HL-60 (cell line): ENCODE measurements at regions not wholly inside any gene's neighbourhood (a gene's known extent, or its start where the extent isn't known, plus 50 kb on each side); places are given as distances from the start of the nearest gene placed in this dataset.

Source experiments
- DNase-seq, 2 experiments: peaks; one replicate each; pipeline ENCODE4 v3.0.0-alpha.2; 2010 to 2020; ENCODE audit warnings: low read depth in 1 of 2, low spot score in 1 of 2
- H3K27ac ChIP-seq: fragments of 250-450 bp; sonication (Bioruptor Pico); replicated peaks from 2 replicates; pipeline ENCODE4 v1.5.1; 2020; ENCODE audit warnings: mild to moderate bottlenecking, moderate library complexity
- H3K27me3 ChIP-seq: fragments of 250-450 bp; sonication (Bioruptor Pico); 2 replicates; pipeline ENCODE4 v1.5.1; 2021; ENCODE audit warnings: mild to moderate bottlenecking, moderate library complexity; ENCODE audit not compliant: insufficient read depth, poor library complexity, severe bottlenecking
- H3K4me3 ChIP-seq: replicated peaks from 2 replicates; pipeline ENCODE4 v1.5.1; 2011; ENCODE audit warnings: mild to moderate bottlenecking, control low read depth, low read length; ENCODE audit not compliant: insufficient read depth
- CTCF ChIP-seq: IDR thresholded peaks from one replicate; pipeline ENCODE4 v1.5.1; 2011; ENCODE audit warnings: low read length, control low read depth, inconsistent platforms; ENCODE audit not compliant: insufficient read depth
- GABPA ChIP-seq: IDR thresholded peaks from 2 replicates; pipeline ENCODE4 v1.6.1; 2012; ENCODE audit warnings: low read depth
- POLR2AphosphoS5 ChIP-seq: IDR thresholded peaks from 2 replicates; pipeline ENCODE4 v1.6.1; 2012; ENCODE audit warnings: low read depth
- REST ChIP-seq: IDR thresholded peaks from 2 replicates; pipeline ENCODE4 v1.6.1; 2012; ENCODE audit warnings: low read depth; ENCODE audit not compliant: insufficient replicate concordance
- SPI1 ChIP-seq: IDR thresholded peaks from 2 replicates; pipeline ENCODE4 v1.6.1; 2012; ENCODE audit warnings: low read depth, mild to moderate bottlenecking, borderline replicate concordance

GRCh38 chr1:70667494-70668170 lies 256.6 kb downstream of the CTH start:
- TF ChIP-seq POLR2AphosphoS5 (no peak), REST (no peak), CTCF (no peak), GABPA (no peak), SPI1 (no peak)
- Histone ChIP-seq H3K27ac (no peak overlapping the region), H3K27me3 (peaks cover 2% of the 10 kb centered on the region), H3K4me3 (no peak overlapping the region)
- DNase-seq = no peak

- TF ChIP-seq SPI1 = no peak
- no peak for TF ChIP-seq GABPA
- TF ChIP-seq REST = no peak
- TF ChIP-seq POLR2AphosphoS5 = no peak
- TF ChIP-seq CTCF = no peak
- H3K27ac ChIP-seq = no peak overlapping the region
- H3K4me3 ChIP-seq = no peak overlapping the region
Observed at GRCh38 chr1:70671006-70671405, 259.9 kb downstream of the CTH start.

GRCh38 chr1:70672442-70672888 lies 261.4 kb downstream of the CTH start:
- TF ChIP-seq REST (no peak), POLR2AphosphoS5 (no peak), SPI1 (no peak), GABPA (no peak), CTCF (no peak)
- Histone ChIP-seq H3K27me3 (no peaks in the 10 kb centered on the region), H3K27ac (no peak overlapping the region), H3K4me3 (no peak overlapping the region)
- DNase-seq = no peak

More at GRCh38 chr1:70671006-70671405, 259.9 kb downstream of the CTH start:
- no peaks in the 10 kb centered on the region for H3K27me3 ChIP-seq
- no peak for DNase-seq
